IPS-NIHi7 (cell line): ENCODE measurements at regions not wholly inside any gene's neighbourhood (a gene's known extent, or its start where the extent isn't known, plus 50 kb on each side); places are given as distances from the start of the nearest gene placed in this dataset.
A peak's percentile ranks its signal among the peaks of the same experiment; 100 is the strongest.

Source experiments
- DNase-seq: peaks from one replicate; pipeline ENCODE4 v3.0.0; 2012; ENCODE audit warnings: mixed read lengths; ENCODE audit errors: extremely low spot score

DNA sequence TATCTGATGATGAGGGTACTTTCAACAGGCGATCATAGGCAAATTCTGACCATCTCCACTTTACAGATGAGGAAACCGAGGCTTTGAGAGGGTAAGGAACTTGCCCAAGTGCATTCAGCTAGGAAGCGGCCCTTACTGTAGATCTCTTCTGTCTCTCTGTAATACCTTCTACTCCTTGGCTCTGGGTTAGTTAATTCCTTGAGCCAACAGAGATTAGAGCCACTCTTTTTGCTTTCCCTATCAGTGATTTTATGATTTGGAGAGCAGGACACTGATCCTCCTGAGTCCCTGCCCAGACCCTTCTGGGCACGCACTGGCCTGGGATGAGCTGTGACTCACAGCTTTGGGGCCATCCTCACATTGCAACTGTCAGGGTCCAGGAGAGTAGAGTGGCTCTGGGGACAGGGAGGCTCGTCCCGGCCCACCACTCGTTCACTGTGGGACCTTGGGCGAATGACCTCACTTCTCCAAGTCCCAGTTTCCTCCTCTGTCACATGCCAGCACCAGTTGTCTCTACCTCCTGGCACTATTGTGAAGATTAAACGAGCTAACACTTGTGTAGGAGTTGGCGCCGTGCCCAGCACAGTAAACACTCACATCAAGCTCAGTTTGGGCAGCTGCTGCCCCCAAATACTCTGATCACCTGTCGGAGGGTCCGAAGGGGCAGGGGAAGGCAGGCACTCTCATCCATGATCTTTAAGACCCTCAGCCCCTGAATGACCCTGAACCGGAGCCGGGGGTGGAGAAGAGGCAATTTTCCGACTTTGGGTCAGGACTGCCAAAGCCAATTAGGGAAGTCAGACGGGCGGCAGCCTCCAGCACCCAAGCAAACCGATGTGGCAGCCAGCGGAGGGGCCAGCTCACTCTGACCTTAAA lies 235.0 kb downstream of the MIAT start:
- DNase-seq: no peak

DNA sequence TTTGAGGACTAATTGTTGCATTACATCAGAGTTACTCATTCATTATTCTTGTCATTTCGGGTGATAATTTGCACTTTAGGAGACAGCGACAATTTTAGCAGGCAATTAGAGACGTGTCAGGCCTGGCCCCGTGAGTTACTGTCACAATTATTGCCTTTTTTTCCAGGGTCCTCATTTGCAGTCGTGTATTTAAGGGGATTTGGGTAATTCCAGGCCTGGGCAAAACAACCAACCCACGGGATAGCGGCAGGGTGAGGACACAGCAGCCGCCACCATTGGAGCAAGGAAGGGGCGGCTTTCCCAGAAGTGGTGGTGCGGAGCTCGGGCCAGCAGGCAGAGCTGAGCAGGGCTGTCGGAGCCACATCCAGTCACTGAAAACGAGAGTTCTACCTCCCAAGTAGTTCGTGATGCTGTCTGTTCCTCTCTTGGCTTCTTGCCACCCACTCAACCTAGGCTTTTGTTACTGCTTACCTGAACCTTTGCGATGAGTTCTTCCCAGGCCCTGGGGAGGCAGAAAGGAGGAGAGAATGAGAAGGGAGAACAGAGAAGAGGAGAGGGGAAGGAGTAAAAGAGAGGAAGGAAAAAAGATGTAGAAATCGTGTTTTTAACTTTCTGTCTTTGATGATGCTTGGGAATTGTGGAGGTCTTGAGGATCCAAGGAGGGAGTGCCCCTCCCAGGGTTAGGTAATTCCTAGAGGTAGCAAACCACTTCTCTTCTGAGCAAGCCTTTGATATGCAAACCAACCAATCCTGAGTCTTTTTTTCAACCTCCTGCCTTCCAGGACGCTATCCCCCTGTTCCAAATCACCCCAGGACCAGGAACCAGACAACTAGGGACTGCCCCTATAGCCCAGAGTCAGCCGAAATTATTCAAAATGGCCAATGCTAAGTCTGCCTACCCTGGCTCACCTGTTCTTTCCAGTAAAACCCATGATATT lies 236.1 kb downstream of the MIAT start:
- DNase-seq: peak; percentile 55

DNA sequence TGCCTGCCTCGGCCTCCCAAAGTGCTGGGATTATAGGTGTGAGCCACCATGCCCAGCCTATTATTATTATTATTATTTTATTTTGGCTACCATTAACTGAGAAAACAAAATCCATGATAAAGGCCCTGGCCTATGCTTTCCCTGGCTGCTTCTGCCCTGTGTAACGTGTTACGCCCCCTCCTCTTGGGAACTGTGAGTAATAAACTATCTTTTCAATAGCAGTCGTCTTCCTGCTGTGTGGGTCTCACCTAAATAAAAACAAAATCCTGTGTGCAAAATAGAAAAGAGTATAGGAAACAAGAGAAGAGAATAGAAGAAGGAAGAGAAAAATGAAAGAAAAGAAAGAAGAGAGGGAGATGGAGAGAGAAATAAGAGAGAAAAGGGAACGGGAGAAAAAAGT lies 237.0 kb downstream of the MIAT start:
- no peak for DNase-seq

- DNase-seq: no peak
Measured at GRCh38 chr22:26894766-26895485, 237.5 kb downstream of the MIAT start.

DNA sequence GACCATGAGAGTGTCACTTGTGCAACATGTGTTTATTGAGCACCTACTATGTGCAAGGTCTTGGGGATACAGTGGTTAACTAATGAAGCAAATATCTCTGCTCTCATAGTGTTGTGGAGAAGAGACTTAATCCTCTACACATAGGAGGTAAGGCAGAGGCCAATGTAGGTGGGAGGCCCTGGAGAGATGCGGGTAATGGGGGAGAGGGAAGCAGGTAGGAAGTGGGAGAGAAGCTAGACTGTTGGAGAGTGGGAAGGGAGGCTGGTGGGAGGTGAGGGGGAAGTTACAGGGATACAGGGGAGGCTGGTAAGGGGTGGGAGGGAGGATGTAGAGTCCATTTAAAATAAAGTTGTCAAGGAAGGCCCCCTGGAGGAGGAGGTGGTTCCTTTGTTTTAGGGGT lies 240.0 kb downstream of the MIAT start:
- DNase-seq: no peak

DNA sequence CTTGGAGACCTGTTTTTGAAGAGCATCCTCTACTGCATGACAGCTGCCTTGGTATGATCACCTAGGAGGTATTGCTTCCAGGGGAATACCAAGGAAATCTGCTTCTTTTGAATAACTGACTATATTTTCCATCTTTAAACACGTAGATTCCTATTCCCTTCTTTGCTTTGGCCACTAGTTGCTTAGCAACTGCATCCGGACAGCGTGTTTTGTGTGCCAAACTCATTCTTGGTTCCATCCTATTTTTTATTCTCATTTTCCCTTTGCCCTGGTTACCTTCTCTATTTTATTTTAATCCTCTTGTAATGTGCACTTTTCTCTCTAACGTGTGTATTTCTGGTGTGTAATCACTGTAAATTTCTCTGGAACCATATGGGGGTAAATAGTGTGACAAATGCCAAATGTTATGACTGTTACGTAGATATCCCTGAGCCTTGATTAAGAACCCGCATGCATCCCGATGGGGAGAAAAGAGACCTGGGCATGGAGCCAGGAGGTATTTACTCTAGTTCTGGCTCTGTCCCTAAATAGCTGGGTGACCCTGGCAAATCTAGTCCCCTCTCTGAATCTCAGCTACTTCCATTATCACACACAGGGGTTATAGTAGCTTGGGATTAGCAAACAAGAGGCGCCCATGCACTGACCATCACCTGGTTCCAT lies 241.7 kb downstream of the MIAT start:
- DNase-seq: no peak

DNA sequence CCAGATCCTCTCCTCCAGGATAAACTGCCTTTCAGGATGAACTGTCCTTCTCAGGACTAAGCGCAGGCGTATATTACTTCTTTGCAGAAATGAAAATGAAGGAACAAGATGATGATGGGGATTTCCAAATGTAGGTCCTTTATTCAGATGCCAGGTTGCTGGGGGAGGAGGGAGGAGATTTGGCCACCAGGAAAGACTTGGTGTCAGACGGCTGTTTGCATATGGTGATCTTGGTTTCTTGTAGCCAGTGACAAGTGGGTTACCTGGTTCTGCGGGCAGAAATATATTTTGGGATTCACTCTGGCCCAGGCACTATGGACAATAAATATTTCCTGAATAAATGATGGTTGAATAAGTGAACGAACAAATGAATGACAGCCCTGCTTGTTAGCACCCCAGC lies 243.4 kb downstream of the MIAT start:
- no peak for DNase-seq

- no peak for DNase-seq
Measured at GRCh38 chr22:26901198-26901816, 243.9 kb downstream of the MIAT start.

GRCh38 chr22:26902401-26903029 lies 245.1 kb downstream of the MIAT start:
- no peak for DNase-seq

GRCh38 chr22:26903030-26903856 lies 245.9 kb downstream of the MIAT start:
- peak; percentile 52 for DNase-seq

DNA sequence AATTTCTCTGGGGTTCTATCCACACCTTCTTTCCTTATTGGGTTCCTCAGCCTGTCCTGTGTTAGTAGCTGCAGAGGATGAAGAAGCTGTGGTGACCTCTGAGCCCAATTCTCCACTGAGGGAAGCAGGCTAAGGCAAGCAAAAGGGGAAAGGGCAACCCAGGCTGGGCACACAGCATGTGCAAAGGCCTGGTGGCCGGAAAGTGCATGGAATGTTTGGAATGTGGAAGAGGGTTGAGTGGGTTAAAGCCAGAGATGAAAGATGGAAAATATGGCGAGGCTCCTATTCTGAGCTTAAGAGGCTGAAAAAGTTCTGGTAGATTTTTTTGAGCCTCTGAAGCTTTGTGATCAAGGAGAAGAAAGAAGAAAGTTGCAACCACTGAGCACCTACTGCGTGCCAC lies 247.1 kb downstream of the MIAT start:
- no peak for DNase-seq

GRCh38 chr22:26905076-26905475 lies 247.7 kb downstream of the MIAT start:
- DNase-seq: no peak

DNA sequence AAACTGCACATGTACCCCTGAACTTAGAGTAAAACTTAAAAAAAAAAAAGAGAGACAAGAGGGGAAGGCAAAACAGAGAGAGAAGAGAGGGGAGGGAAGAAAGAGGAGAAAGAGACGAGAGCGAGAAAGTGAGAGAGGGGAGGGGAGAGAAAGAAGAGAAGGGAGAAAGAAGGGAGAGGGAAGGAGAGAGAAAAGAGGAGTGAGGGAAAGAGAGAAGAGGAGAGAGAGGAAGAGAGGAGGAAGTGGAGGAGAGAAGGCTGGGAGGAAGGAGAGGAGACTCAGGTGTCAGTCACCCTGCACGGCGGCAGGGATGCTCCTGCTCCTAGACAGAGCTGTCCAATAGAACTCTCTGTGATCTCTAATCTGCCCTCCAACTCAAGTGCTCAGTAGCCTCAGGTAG lies 248.3 kb downstream of the MIAT start:
- no peak for DNase-seq

DNA sequence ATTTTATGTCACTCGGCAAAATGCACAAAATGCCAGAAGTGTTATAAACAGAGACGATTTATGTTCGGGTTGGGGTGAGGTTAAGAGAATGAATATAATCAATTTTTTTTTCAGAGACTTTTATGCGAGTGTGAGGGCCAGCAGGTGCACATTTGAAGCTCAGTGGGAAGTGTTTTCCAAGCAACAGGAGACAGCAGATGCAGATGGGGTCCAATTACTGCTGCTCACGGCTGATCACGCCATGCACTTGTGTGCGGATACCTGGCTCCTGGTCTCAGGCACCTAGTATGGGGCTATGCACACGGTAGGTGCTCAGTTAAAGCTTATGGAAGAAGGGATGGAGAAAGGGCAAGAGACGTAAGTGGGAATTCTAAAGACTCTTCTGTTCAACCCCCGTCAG lies 249.1 kb downstream of the MIAT start:
- no peak for DNase-seq

DNA sequence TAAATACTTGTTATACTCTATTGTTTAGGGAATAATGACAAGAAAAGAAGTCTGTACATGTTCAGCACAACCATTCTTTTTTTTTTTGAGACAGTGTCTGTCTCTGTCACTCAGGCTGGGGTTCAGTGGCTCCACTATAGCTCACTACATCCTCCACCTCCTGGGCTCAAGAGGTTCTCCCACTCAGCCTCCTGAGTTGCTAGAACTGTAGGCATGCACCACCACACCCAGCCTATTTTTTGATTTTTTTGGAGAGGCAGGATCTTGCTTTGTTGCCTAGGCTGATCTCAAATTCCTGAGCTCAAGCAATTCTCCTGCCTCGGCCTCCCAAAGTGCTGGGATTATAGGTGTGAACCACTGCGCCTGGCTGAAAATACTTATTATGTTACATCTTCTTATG lies 250.0 kb downstream of the MIAT start:
- no peak for DNase-seq

- DNase-seq: no peak
Measured at GRCh38 chr22:26910845-26911244, 253.5 kb downstream of the MIAT start.

DNA sequence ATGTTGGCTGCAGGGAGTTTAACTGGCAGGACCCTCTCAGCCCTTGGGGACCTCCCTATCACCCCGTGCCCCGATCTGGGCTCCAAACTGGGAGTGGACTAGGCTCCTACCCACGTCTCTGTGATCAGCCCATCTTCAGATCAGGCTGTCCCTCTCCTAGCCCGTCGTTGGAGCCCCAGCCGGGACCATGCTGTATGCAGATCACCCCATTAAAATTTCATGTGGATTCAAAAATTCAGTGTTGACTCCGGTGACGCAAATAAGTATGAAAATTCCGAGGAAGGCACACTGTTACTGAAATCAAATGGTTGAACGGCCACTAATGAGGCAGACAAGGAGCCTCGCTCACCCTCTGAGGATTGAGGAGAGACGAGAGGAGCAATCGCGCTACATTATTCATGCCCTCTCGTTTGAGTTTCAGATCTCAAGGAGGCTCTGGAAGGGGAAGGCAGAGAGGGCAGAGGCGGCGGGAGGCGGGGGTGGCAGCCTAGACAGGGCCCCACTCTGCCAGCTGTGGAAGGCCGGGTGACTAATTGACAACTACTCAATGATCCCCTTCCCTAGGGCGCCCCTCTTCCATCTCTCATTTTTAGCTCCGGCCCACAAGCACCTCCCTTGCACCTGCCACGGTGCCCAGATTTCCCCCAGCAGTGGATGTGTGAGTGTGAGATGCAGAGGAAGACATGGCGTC lies 255.4 kb downstream of the MIAT start:
- DNase-seq: no peak

- DNase-seq: no peak
Measured at GRCh38 chr22:26914519-26915185, 257.3 kb downstream of the MIAT start.

- DNase-seq: no peak
Measured at GRCh38 chr22:26916236-26916635, 258.8 kb downstream of the MIAT start.
